Endothelial cell (in vitro differentiated cells): ENCODE measurements at regions not wholly inside any gene's neighbourhood (a gene's known extent, or its start where the extent isn't known, plus 50 kb on each side); places are given as distances from the start of the nearest gene placed in this dataset.
"Not testable (repeated sequence)": the region's sequence is repeated elsewhere in the genome, so short reads cannot be mapped to it uniquely, and the experiment has no call there.

Experiments used
- DNase-seq: peaks from one replicate; pipeline ENCODE4 v3.0.0; 2021; ENCODE audit warnings: low spot score
- H3K27ac Mint-ChIP-seq: one replicate; pipeline ENCODE4 v1.8.0; 2021; ENCODE audit warnings: mixed read lengths, inconsistent platforms; ENCODE audit not compliant: unreplicated experiment
- H3K27me3 Mint-ChIP-seq: one replicate; pipeline ENCODE4 v1.8.0; 2021; ENCODE audit warnings: mild to moderate bottlenecking, moderate library complexity, mixed read lengths, inconsistent platforms; ENCODE audit not compliant: unreplicated experiment
- H3K36me3 Mint-ChIP-seq: one replicate; pipeline ENCODE4 v1.8.0; 2021; ENCODE audit warnings: mild to moderate bottlenecking, low read depth, mixed read lengths, inconsistent platforms; ENCODE audit not compliant: unreplicated experiment
- H3K4me1 Mint-ChIP-seq: one replicate; pipeline ENCODE4 v1.8.0; 2021; ENCODE audit warnings: mild to moderate bottlenecking, mixed read lengths, inconsistent platforms; ENCODE audit not compliant: unreplicated experiment
- H3K4me3 Mint-ChIP-seq: one replicate; pipeline ENCODE4 v1.8.0; 2021; ENCODE audit warnings: mild to moderate bottlenecking, mixed read lengths, inconsistent platforms; ENCODE audit not compliant: unreplicated experiment
- H3K9me3 Mint-ChIP-seq: one replicate; pipeline ENCODE4 v1.8.0; 2021; ENCODE audit warnings: mixed read lengths, inconsistent platforms; ENCODE audit not compliant: unreplicated experiment
- TF ChIP-seq, protein P1 (sequence below): fragments of 200-600 bp; sonication (generic); IDR thresholded peaks from one replicate; pipeline ENCODE4 v1.5.0; 2021; ENCODE audit warnings: antibody characterized with exemption; ENCODE audit not compliant: unreplicated experiment

- H3K27ac Mint-ChIP-seq, H3K36me3 Mint-ChIP-seq, DNase-seq, H3K4me1 Mint-ChIP-seq, H3K4me3 Mint-ChIP-seq, H3K9me3 Mint-ChIP-seq, H3K27me3 Mint-ChIP-seq: not testable (repeated sequence)
Observed at GRCh38 chr7:150048244-150049011, 174.7 kb downstream of the ATP6V0E2 start.

DNA sequence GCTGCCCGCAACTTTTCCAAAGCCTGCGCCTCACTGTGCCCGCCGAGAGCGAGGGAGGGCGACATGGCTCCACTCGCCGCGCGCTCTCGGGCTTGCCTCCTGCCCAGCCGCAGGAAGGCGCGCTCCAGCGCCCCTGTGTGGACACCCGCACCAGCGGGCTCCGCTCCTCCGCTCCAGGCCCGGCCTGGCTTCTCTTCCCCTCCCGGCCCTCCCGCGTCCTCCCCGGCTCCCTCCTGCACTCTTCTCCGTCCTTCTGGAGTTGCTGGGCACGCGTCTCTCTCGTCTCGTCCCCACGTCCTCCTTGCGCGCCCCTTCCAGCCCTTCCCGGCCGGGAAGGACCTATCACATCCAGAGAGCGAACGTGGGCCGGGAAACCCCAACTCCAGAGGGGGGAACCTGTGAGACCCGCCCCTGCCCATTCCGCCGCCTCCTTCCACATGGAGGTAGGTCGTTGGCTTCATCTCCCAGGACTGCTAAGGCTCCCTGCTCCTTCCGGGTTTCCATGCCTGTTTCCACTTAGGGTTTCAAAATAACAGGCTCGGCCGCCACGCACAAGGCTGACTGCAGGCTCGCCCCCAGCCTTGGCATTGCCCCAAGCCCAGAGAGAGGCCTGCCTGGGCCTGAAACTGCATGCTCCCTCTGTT, 175.4 kb downstream of the ATP6V0E2 start:
- not testable (repeated sequence) for H3K9me3 Mint-ChIP-seq, H3K27me3 Mint-ChIP-seq, H3K4me1 Mint-ChIP-seq, H3K36me3 Mint-ChIP-seq, H3K27ac Mint-ChIP-seq
- DNase-seq: peak; percentile 24
- TF ChIP-seq, protein P1, sequence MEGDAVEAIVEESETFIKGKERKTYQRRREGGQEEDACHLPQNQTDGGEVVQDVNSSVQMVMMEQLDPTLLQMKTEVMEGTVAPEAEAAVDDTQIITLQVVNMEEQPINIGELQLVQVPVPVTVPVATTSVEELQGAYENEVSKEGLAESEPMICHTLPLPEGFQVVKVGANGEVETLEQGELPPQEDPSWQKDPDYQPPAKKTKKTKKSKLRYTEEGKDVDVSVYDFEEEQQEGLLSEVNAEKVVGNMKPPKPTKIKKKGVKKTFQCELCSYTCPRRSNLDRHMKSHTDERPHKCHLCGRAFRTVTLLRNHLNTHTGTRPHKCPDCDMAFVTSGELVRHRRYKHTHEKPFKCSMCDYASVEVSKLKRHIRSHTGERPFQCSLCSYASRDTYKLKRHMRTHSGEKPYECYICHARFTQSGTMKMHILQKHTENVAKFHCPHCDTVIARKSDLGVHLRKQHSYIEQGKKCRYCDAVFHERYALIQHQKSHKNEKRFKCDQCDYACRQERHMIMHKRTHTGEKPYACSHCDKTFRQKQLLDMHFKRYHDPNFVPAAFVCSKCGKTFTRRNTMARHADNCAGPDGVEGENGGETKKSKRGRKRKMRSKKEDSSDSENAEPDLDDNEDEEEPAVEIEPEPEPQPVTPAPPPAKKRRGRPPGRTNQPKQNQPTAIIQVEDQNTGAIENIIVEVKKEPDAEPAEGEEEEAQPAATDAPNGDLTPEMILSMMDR: peak; percentile 25
- H3K4me3 Mint-ChIP-seq: peak overlapping the region; percentile 80

DNA sequence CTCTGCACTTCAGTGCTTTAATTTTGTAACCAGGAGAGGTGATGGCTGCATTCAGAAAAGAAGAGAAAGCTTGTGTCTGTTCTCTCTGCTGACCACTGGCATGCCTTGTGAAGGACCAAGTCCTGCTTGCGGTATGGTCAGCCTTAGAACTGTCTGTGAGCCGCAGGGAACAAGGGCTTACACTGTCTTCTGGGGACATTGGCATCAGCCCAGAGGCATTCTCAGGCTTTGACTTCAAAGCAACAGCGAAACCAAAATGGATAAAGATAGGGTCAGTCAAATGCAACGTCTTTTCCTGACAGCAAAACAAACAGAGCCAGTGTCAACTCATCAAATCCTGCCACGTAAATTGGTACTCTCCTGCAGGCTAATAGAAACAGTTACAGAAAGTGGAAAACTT, 179.6 kb downstream of the ATP6V0E2 start:
- H3K27ac Mint-ChIP-seq, H3K9me3 Mint-ChIP-seq, H3K4me1 Mint-ChIP-seq, DNase-seq, H3K4me3 Mint-ChIP-seq, H3K27me3 Mint-ChIP-seq, H3K36me3 Mint-ChIP-seq: not testable (repeated sequence)

GRCh38 chr7:150054242-150054641, 180.5 kb downstream of the ATP6V0E2 start:
- not testable (repeated sequence) for H3K4me3 Mint-ChIP-seq, H3K27me3 Mint-ChIP-seq, H3K9me3 Mint-ChIP-seq, DNase-seq, H3K27ac Mint-ChIP-seq, H3K4me1 Mint-ChIP-seq, H3K36me3 Mint-ChIP-seq

DNA sequence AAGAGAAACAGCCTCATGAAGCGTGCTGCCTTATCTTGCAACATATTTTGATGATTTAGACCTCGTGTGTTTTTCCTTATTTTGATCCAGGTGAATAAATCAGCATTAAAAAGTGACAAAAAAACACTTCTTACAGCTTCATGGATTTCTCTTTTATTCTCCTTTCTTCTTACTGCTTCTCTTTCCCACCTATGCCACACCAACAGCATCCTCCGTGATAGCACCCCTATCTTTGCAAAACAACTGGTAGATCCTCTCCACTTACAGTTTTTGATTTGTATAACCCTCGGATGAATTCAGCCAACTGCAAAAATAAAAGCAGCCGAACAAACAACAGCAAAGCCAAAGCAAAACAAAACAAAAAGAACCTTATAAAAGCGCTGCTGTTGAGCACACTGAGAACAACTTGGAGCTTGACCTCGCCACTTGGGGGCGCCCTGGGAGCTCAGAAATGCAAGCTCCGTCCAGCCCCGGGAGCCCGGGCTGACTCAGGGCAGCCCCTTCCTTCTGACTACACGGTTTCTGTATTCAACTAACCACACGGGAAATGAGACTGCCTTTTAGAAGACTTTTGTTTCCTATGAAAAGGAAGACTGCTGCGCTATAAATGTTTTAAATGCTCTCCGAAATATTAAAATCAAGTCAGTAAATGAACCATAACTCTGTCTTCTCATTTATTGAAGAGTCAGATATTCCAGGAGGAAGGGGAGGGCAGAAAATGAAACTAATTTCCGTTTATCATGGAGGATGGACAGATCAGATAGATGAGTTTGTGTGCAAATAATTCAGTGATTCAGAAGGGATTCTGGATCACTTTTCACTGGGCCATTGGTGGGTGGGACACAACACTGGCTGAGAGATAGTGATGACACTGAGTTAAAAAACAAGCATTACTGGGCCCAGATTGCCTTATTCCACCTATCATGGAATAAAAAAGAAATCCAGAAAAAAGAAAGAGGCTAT, 186.8 kb downstream of the ATP6V0E2 start:
- not testable (repeated sequence) for H3K27me3 Mint-ChIP-seq, H3K9me3 Mint-ChIP-seq

GRCh38 chr7:150063195-150063594, 189.4 kb downstream of the ATP6V0E2 start:
- not testable (repeated sequence) for DNase-seq, H3K9me3 Mint-ChIP-seq, H3K36me3 Mint-ChIP-seq, H3K4me3 Mint-ChIP-seq, H3K27me3 Mint-ChIP-seq, H3K4me1 Mint-ChIP-seq, H3K27ac Mint-ChIP-seq

More for the DNA sequence above, 186.8 kb downstream of the ATP6V0E2 start:
- H3K36me3 Mint-ChIP-seq, H3K4me3 Mint-ChIP-seq, H3K27ac Mint-ChIP-seq, H3K4me1 Mint-ChIP-seq: not testable (repeated sequence)
- TF ChIP-seq, protein P1: peak; percentile 18
- DNase-seq: peak; percentile 88

DNA sequence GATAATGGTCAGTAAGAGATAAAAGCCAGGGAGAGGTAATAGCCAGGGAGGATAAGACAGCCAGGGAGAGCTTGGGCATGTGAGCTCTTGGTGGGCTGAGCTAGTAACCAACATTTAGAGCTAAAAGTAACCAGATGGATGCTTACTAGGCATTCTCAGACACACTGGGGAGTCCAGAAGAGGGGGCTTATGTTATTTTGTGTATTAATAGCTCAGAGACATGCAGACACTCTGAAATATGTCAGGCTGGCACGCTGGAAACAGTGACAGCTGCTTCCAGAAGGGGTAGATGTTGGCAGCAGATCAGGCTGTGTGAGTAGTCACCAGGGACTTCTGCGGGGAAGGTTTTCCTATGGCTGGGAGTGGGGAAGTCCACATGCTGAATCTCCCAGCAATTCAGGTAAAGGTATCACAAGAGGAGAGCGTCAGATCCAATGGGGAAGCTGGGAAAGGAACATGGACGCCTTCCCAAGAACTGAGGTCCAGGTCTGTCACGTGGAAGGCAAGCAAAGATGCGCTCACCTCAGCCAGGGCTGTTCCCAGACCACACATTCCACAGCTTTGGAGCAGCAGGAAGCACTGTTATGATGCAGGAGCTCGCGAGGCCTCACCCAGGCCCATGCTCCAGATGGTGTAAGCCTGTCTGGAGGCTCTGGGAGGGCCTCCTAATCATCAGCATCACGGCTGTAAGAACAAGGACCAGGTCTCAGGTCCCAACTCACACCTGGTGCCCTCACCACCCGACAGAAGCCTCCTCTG, 196.0 kb downstream of the ATP6V0E2 start:
- H3K27ac Mint-ChIP-seq, H3K27me3 Mint-ChIP-seq, H3K9me3 Mint-ChIP-seq, H3K4me3 Mint-ChIP-seq, DNase-seq, H3K4me1 Mint-ChIP-seq, H3K36me3 Mint-ChIP-seq: not testable (repeated sequence)

DNA sequence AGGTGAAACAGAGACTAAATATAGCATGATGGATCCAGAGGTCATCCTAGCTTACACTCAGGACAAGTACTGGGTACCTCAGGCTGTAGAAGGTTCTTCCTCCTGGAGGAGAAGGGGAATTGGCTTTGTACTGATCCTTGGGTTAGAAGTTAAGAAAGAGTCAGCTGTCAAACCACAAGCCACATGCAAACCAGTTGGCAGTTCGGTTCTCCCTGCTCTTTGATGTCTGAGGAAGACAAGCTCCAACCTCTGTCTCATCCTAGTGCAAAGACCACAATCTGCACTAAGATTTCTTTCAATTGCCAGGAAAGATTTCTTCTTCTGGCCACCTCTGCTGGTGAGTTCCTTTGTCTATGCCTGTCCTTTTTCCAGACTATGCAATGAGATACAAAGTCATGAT, 203.8 kb downstream of the ATP6V0E2 start:
- not testable (repeated sequence) for H3K9me3 Mint-ChIP-seq, DNase-seq, H3K36me3 Mint-ChIP-seq, H3K4me1 Mint-ChIP-seq, H3K27me3 Mint-ChIP-seq, H3K27ac Mint-ChIP-seq, H3K4me3 Mint-ChIP-seq

DNA sequence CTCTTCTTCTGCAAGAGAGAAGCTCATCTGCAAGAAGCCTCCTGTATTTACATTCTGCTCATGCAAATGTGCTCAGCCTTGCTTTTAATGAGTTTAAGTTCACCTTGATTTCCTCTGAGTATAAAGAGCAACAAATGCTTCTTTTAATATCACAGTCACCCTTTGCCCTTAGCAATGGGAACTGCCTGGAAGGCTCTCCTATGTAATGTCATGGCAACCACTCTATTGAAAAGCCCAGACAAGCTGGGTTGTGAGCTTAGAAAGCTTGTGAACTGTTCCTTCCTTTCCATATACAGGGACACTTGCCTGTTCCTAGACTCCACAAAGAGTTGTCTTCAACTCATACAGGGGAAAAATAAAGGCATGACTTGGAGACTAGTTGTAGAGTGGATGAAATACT, 208.1 kb downstream of the ATP6V0E2 start:
- not testable (repeated sequence) for H3K27ac Mint-ChIP-seq, H3K9me3 Mint-ChIP-seq, H3K36me3 Mint-ChIP-seq, H3K27me3 Mint-ChIP-seq, H3K4me3 Mint-ChIP-seq, DNase-seq, H3K4me1 Mint-ChIP-seq
